ENCODE measurements at regions not wholly inside any gene's neighbourhood (a gene's known extent, or its start where the extent isn't known, plus 50 kb on each side); places are given as distances from the start of the nearest gene placed in this dataset.

- DNase-seq (ENCODE audit: low read depth in 2 of 3, low spot score in 1 of 3) = no peak
Observed at GRCh38 chr2:147792966-147793617, 51.7 kb upstream of the ACVR2A start.

GRCh38 chr2:147790580-147790979 lies 54.2 kb upstream of the ACVR2A start:
- no peak for DNase-seq (ENCODE audit: low read depth in 2 of 3, low spot score in 1 of 3)

- no peak for DNase-seq (ENCODE audit: low read depth in 2 of 3, low spot score in 1 of 3)
Observed at GRCh38 chr2:147789720-147790119, 55.1 kb upstream of the ACVR2A start.

GRCh38 chr2:147789287-147789686 lies 55.5 kb upstream of the ACVR2A start:
- DNase-seq (ENCODE audit: low read depth in 2 of 3, low spot score in 1 of 3) = no peak

- DNase-seq (ENCODE audit: low read depth in 2 of 3, low spot score in 1 of 3) = no peak
Observed at GRCh38 chr2:147782141-147782930, 62.5 kb upstream of the ACVR2A start.

GRCh38 chr2:147779440-147779839 lies 65.4 kb upstream of the ACVR2A start:
- no peak for DNase-seq (ENCODE audit: low read depth in 2 of 3, low spot score in 1 of 3)

GRCh38 chr2:147777394-147777793 lies 67.4 kb upstream of the ACVR2A start:
- no peak for DNase-seq (ENCODE audit: low read depth in 2 of 3, low spot score in 1 of 3)

- no peak for DNase-seq (ENCODE audit: low read depth in 2 of 3, low spot score in 1 of 3)
Observed at GRCh38 chr2:147774805-147775204, 70.0 kb upstream of the ACVR2A start.

GRCh38 chr2:147773479-147773878 lies 71.3 kb upstream of the ACVR2A start:
- no peak for DNase-seq (ENCODE audit: low read depth in 2 of 3, low spot score in 1 of 3)

- no peak for DNase-seq (ENCODE audit: low read depth in 2 of 3, low spot score in 1 of 3)
Observed at GRCh38 chr2:147772781-147773180, 72.0 kb upstream of the ACVR2A start.

GRCh38 chr2:147763861-147764260 lies 81.0 kb upstream of the ACVR2A start:
- no peak for DNase-seq (ENCODE audit: low read depth in 2 of 3, low spot score in 1 of 3)

GRCh38 chr2:147760984-147761383 lies 83.8 kb upstream of the ACVR2A start:
- no peak for DNase-seq (ENCODE audit: low read depth in 2 of 3, low spot score in 1 of 3)

GRCh38 chr2:147759536-147759935 lies 85.3 kb upstream of the ACVR2A start:
- no peak for DNase-seq (ENCODE audit: low read depth in 2 of 3, low spot score in 1 of 3)

GRCh38 chr2:147758821-147759220 lies 86.0 kb upstream of the ACVR2A start:
- no peak for DNase-seq (ENCODE audit: low read depth in 2 of 3, low spot score in 1 of 3)

GRCh38 chr2:147756069-147756468 lies 88.8 kb upstream of the ACVR2A start:
- no peak for DNase-seq (ENCODE audit: low read depth in 2 of 3, low spot score in 1 of 3)

GRCh38 chr2:147740211-147740927 lies 104.5 kb upstream of the ACVR2A start:
- DNase-seq (ENCODE audit: low read depth in 2 of 3, low spot score in 1 of 3) = no peak

- DNase-seq (ENCODE audit: low read depth in 2 of 3, low spot score in 1 of 3) = no peak
Observed at GRCh38 chr2:147739508-147739907, 105.3 kb upstream of the ACVR2A start.

- no peak for DNase-seq (ENCODE audit: low read depth in 2 of 3, low spot score in 1 of 3)
Observed at GRCh38 chr2:147718831-147719230, 126.0 kb upstream of the ACVR2A start.

- DNase-seq (ENCODE audit: low read depth in 2 of 3, low spot score in 1 of 3) = no peak
Observed at GRCh38 chr2:147716906-147717305, 127.9 kb upstream of the ACVR2A start.

- DNase-seq (ENCODE audit: low read depth in 2 of 3, low spot score in 1 of 3) = no peak
Observed at GRCh38 chr2:147715807-147716206, 129.0 kb upstream of the ACVR2A start.

GRCh38 chr2:147714582-147714981 lies 130.2 kb upstream of the ACVR2A start:
- DNase-seq (ENCODE audit: low read depth in 2 of 3, low spot score in 1 of 3) = no peak

- no peak for DNase-seq (ENCODE audit: low read depth in 2 of 3, low spot score in 1 of 3)
Observed at GRCh38 chr2:147713349-147713748, 131.5 kb upstream of the ACVR2A start.

Measured in stimulated activated CD4-positive, alpha-beta T cell treated with anti-CD3 and anti-CD28 coated beads, Interleukin-12 subunit alpha, Interleukin-12 subunit beta, amount 100 ng/mL, for 48 hours (primary cell).